Naive thymus-derived CD4-positive, alpha-beta T cell (primary cell): ENCODE measurements at regions not wholly inside any gene's neighbourhood (a gene's known extent, or its start where the extent isn't known, plus 50 kb on each side); places are given as distances from the start of the nearest gene placed in this dataset.

ENCODE experiments used
- ATAC-seq: fragments of 150-1000 bp; cut with Tn5 transposase; 2 replicates; pipeline ENCODE4 v1.10.0; 2021; ENCODE audit warnings: mild to moderate bottlenecking, moderate library complexity
- CTCF ChIA-PET: fragments of 350-600 bp; sonication (Branson Sonifier 250); formaldehyde crosslinking; loops from one replicate; lab custom pipeline; 2021; ENCODE audit warnings: antibody characterized with exemption; lab: Charles Lee
- POLR2A ChIA-PET: fragments of 350-600 bp; sonication (Branson Sonifier 250); formaldehyde crosslinking; loops from one replicate; lab custom pipeline; 2021; ENCODE audit warnings: antibody characterized with exemption, inconsistent platforms; lab: Charles Lee
- DNase-seq, 9 donors: peaks; one replicate each; pipeline versions ENCODE4 v3.0.0 to v3.0.0-alpha.2; 2020 to 2022; ENCODE audit warnings: mixed read lengths in 1 of 9
- H3K27ac ChIP-seq: one replicate; pipeline ENCODE4 v1.7.0; 2013; ENCODE audit warnings: mild to moderate bottlenecking, low read depth, low read length, moderate library complexity
- H3K27me3 ChIP-seq, 2 donors: one replicate each; pipeline ENCODE4 v1.7.0; 2013; ENCODE audit warnings: low read length in 2 of 2, mild to moderate bottlenecking in 2 of 2, moderate library complexity in 2 of 2; ENCODE audit not compliant: control insufficient read depth in 2 of 2, insufficient read depth in 2 of 2
- H3K36me3 ChIP-seq, 3 experiments: 1 replicate in 2 of 3; 2 replicates in 1 of 3; pipeline ENCODE4 v1.7.0; 2013; ENCODE audit warnings: low read length in 3 of 3, mild to moderate bottlenecking in 3 of 3, moderate library complexity in 1 of 3; ENCODE audit not compliant: insufficient read depth in 3 of 3, control insufficient read depth in 2 of 3
- H3K4me1 ChIP-seq, 2 donors: one replicate each; pipeline ENCODE4 v1.7.0; 2013; ENCODE audit warnings: low read length in 2 of 2, mild to moderate bottlenecking in 2 of 2, moderate library complexity in 1 of 2; ENCODE audit not compliant: control insufficient read depth in 2 of 2, insufficient read depth in 2 of 2
- H3K4me3 ChIP-seq: 2 replicates; pipeline ENCODE4 v1.7.0; 2013; ENCODE audit warnings: mild to moderate bottlenecking, low read length
- H3K9me3 ChIP-seq, 3 experiments: 1 replicate in 2 of 3; 2 replicates in 1 of 3; pipeline ENCODE4 v1.7.0; 2013; ENCODE audit warnings: low read length in 3 of 3; ENCODE audit not compliant: control insufficient read depth in 2 of 3
- H3K27ac Mint-ChIP-seq, 9 donors: one replicate each; pipeline ENCODE4 v1.8.0; 2020 to 2022; ENCODE audit warnings: mixed read lengths in 9 of 9, mild to moderate bottlenecking in 8 of 9, moderate library complexity in 5 of 9, inconsistent platforms in 2 of 9
- H3K27me3 Mint-ChIP-seq, 5 donors: one replicate each; pipeline ENCODE4 v1.8.0; 2021 to 2022; ENCODE audit warnings: mixed read lengths in 5 of 5, mild to moderate bottlenecking in 1 of 5
- H3K36me3 Mint-ChIP-seq, 5 donors: one replicate each; pipeline ENCODE4 v1.8.0; 2020 to 2022; ENCODE audit warnings: mixed read lengths in 5 of 5, mild to moderate bottlenecking in 3 of 5, inconsistent platforms in 1 of 5
- H3K4me1 Mint-ChIP-seq, 7 donors: one replicate each; pipeline ENCODE4 v1.8.0; 2020 to 2022; ENCODE audit warnings: mixed read lengths in 7 of 7, mild to moderate bottlenecking in 3 of 7, inconsistent platforms in 1 of 7
- H3K4me3 Mint-ChIP-seq, 10 donors: one replicate each; pipeline ENCODE4 v1.8.0; 2020 to 2022; ENCODE audit warnings: mild to moderate bottlenecking in 10 of 10, mixed read lengths in 10 of 10, moderate library complexity in 6 of 10, inconsistent platforms in 2 of 10
- H3K9me3 Mint-ChIP-seq, 11 donors: one replicate each; pipeline ENCODE4 v1.8.0; 2020 to 2022; ENCODE audit warnings: mixed read lengths in 11 of 11, mild to moderate bottlenecking in 4 of 11, inconsistent platforms in 1 of 11, moderate library complexity in 1 of 11
- intact Hi-C, 2 donors: fragments of 100-400 bp; cut with micrococcal nuclease; formaldehyde crosslinking; loops; one replicate each; pipeline ENCODE4 v1.15.1; 2023

DNA sequence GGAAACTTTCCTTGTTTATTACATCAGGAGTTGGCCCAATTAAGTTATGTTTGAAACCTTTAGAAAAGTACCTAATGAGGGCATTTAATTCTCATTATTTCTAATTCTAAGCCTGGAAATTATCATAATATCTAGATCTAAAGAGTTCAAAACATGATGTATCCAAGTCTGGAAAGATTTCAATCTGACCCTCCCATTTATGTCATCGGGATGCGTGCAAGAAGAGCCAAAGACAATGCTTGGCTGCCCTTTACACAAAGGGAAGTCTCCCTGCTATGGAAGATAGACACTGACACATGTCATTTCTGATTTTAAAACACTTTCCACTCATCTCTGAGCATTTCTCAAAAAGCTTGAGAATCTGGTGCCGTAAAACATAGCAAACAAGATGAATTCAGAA lies 222.4 kb downstream of the ANTXR2 start:
- no peak overlapping the region for H3K27ac Mint-ChIP-seq

DNA sequence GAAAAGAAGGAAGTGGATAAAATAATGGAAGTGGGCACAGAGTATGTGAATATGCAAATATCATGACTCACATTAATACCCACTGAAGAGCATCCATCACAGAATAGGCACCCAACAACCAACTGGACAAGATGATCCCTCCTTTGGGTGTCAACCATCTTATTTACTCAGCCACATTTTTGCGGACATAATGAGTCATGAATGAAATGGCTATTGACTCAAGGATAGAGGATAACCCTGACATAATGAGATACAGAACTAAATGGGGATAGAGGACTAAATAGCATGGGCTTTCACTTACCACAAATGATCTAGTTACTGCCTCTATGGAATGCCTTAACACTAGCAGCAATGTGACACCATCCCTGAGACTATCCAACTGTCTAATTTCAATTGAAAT lies 224.7 kb downstream of the ANTXR2 start:
- no peak for DNase-seq
- ATAC-seq = no peak
- Mint-ChIP-seq H3K4me1 (no peaks in the 10 kb centered on the region), H3K27me3 (peaks cover 0 to 12% (median 10%) of the 10 kb centered on the region in 5 donors), H3K4me3 (no peak overlapping the region), H3K9me3 (peaks cover 0 to 22% (median 9%) of the 10 kb centered on the region in 11 donors), H3K36me3 (peaks cover 0 to 6% (median 0%) of the 10 kb centered on the region in 5 donors), H3K27ac (no peak overlapping the region)
- ChIA-PET CTCF (no interaction called here), POLR2A (no interaction called here)
- Histone ChIP-seq H3K27ac (no peak overlapping the region), H3K36me3 (no peaks in the 10 kb centered on the region), H3K4me1 (no peaks in the 10 kb centered on the region), H3K9me3 (peaks cover 0 to 9% (median 0%) of the 10 kb centered on the region in 3 experiments), H3K27me3 (no peaks in the 10 kb centered on the region), H3K4me3 (no peak overlapping the region)
- intact Hi-C loops = no loop called here

More for the DNA sequence above, 222.4 kb downstream of the ANTXR2 start:
- DNase-seq = no peak
- intact Hi-C loops = no loop called here
- Mint-ChIP-seq H3K27me3 (peaks cover 0 to 12% (median 8%) of the 10 kb centered on the region in 5 donors), H3K36me3 (no peaks in the 10 kb centered on the region), H3K4me3 (no peak overlapping the region), H3K4me1 (no peaks in the 10 kb centered on the region), H3K9me3 (peaks cover 0 to 8% (median 0%) of the 10 kb centered on the region in 11 donors)
- ChIA-PET CTCF (no interaction called here), POLR2A (no interaction called here)
- H3K36me3 ChIP-seq = no peaks in the 10 kb centered on the region
- H3K4me3 ChIP-seq = no peak overlapping the region
- no peaks in the 10 kb centered on the region for H3K9me3 ChIP-seq
- no peak for ATAC-seq
- no peaks in the 10 kb centered on the region for H3K27me3 ChIP-seq
- no peaks in the 10 kb centered on the region for H3K4me1 ChIP-seq
- no peak overlapping the region for H3K27ac ChIP-seq

DNA sequence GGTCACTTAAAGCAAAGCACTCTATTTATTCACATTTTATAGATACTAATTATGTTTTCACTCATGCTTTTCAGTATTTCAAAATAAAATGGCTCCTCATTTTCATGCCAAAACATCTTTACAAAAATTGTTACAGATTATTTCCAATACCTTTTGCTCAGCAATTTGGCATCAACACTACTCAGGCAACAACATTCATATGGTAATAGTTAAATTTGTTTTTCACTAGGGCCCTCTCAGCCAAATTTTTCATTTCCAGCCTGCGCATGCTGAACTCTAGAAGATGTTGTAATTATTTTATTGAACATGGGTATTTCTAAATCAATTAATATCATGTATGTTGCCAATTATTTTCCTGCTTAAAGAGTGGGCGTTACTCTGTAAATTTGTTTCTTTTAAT lies 225.6 kb downstream of the ANTXR2 start:
- ChIA-PET CTCF (no interaction called here), POLR2A (no interaction called here)
- intact Hi-C loops = no loop called here
- Mint-ChIP-seq H3K36me3 (peaks cover 0 to 6% (median 0%) of the 10 kb centered on the region in 5 donors), H3K9me3 (peaks cover 0 to 31% (median 11%) of the 10 kb centered on the region in 11 donors), H3K4me3 (no peak overlapping the region), H3K27me3 (peaks cover 0 to 12% (median 10%) of the 10 kb centered on the region in 5 donors), H3K27ac (no peak overlapping the region), H3K4me1 (no peaks in the 10 kb centered on the region)
- no peak for ATAC-seq
- Histone ChIP-seq H3K4me1 (no peaks in the 10 kb centered on the region), H3K36me3 (no peaks in the 10 kb centered on the region), H3K4me3 (no peak overlapping the region), H3K27ac (no peak overlapping the region), H3K9me3 (peaks cover 0 to 9% (median 0%) of the 10 kb centered on the region in 3 experiments), H3K27me3 (no peaks in the 10 kb centered on the region)
- no peak for DNase-seq

DNA sequence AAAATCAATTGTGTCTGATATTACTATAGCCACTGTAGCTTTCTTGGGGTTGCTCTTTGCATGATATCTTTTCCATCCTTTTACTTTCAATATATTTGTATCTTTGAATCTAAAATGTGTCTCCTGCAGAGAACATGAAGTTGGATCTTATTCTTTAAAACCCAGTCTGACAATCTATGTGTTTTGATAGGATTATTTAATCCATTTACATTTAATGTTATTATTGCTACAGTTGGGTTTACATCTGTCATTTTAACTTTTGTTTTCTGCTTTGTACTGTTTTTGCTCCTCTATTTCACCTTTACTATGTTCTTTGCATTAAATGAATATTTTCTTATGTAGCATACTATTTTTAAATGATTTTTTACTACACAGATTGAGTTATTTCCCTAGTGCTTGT lies 230.9 kb downstream of the ANTXR2 start:
- Mint-ChIP-seq H3K27me3 (peaks cover 0 to 11% (median 3%) of the 10 kb centered on the region in 5 donors), H3K4me3 (no peak overlapping the region), H3K27ac (no peak overlapping the region), H3K36me3 (peaks cover 0 to 6% (median 0%) of the 10 kb centered on the region in 5 donors), H3K4me1 (no peaks in the 10 kb centered on the region), H3K9me3 (peaks cover 0 to 57% (median 16%) of the 10 kb centered on the region in 11 donors)
- Histone ChIP-seq H3K4me3 (no peak overlapping the region), H3K36me3 (no peaks in the 10 kb centered on the region), H3K27ac (no peak overlapping the region), H3K9me3 (peaks cover 0 to 9% (median 0%) of the 10 kb centered on the region in 3 experiments), H3K4me1 (no peaks in the 10 kb centered on the region), H3K27me3 (no peaks in the 10 kb centered on the region)
- intact Hi-C loops = no loop called here
- no peak for ATAC-seq
- ChIA-PET POLR2A (no interaction called here), CTCF (no interaction called here)
- DNase-seq = no peak

DNA sequence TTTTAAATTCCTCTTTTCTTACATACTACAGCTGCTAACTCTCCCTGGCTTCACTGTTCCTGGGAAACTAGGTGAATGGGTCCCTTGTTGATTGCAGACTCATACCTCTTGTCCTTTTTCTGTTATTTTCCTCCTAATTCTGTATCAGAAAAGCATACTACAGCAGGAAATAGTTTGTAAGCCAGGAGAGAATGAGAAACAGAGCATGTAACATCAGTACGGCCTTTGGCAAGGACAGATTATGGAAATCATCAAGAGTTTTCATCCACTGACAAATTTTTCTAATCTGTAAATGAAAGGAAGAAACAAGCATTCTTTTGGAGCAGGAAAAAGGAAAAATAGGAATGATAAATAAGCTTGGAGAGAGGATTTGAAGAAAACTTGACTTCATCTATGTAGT lies 239.2 kb downstream of the ANTXR2 start:
- peaks cover 0 to 17% (median 10%) of the 10 kb centered on the region in 11 donors for H3K9me3 Mint-ChIP-seq
- no peak overlapping the region for H3K4me3 Mint-ChIP-seq
- Histone ChIP-seq H3K36me3 (no peaks in the 10 kb centered on the region), H3K9me3 (no peaks in the 10 kb centered on the region), H3K4me3 (no peak overlapping the region), H3K4me1 (no peaks in the 10 kb centered on the region), H3K27me3 (no peaks in the 10 kb centered on the region), H3K27ac (no peak overlapping the region)
- H3K27me3 Mint-ChIP-seq = peaks cover 5 to 13% (median 9%) of the 10 kb centered on the region in 5 donors
- ChIA-PET POLR2A (no interaction called here), CTCF (no interaction called here)
- no peak overlapping the region for H3K27ac Mint-ChIP-seq
- H3K4me1 Mint-ChIP-seq = no peaks in the 10 kb centered on the region
- no peak for DNase-seq
- peaks cover 0 to 5% (median 0%) of the 10 kb centered on the region in 5 donors for H3K36me3 Mint-ChIP-seq
- intact Hi-C loops = no loop called here
- ATAC-seq = no peak

DNA sequence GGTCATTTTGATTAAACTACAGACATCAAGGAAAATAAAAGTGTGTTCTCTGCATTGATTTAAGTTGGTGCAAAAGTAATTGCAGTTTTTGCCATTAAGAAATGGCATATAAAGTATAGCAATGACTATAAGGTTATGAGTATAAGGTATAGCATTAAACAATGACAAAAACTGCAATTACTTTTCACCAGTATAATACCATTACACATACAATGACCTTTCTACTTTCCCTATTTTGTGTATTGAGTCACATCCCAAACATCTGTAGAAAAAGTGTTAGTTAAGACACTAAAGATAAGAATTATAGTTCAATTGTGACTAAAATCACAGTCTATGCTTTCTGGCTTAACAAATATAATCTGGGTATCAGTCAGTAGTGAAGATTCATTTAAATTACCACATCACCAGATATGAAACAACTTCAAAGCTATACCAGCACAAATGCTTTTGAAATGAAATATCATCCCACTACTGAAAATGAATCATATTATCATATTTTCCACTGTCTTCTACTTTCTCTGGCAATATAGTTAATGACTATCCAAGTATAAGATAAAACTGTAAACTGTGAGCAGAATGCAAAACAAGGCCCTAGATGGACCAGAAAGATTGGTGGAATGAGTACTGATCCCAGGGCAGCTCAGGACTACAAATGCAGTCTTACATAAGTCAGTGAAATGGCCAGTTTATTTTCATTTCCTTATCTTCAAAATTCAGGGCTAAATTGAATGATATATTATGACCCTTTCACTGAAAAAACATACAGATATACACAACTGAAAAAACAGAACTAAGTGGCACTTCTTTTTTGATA lies 241.1 kb downstream of the ANTXR2 start:
- CTCF ChIA-PET = no interaction called here
- DNase-seq (no peak), ATAC-seq (no peak)
- Mint-ChIP-seq H3K4me3 (no peak overlapping the region), H3K36me3 (peaks cover 0 to 3% (median 0%) of the 10 kb centered on the region in 5 donors), H3K27ac (no peak overlapping the region), H3K4me1 (no peaks in the 10 kb centered on the region), H3K27me3 (peaks cover 5 to 13% (median 9%) of the 10 kb centered on the region in 5 donors), H3K9me3 (peaks cover 0 to 8% (median 5%) of the 10 kb centered on the region in 11 donors)
- no peaks in the 10 kb centered on the region for H3K9me3 ChIP-seq
- intact Hi-C loops = no loop called here
- H3K4me3 ChIP-seq = no peak overlapping the region
- no peaks in the 10 kb centered on the region for H3K4me1 ChIP-seq
- no peak overlapping the region for H3K27ac ChIP-seq
- no peaks in the 10 kb centered on the region for H3K27me3 ChIP-seq
- POLR2A ChIA-PET = no interaction called here
- H3K36me3 ChIP-seq = no peaks in the 10 kb centered on the region

DNA sequence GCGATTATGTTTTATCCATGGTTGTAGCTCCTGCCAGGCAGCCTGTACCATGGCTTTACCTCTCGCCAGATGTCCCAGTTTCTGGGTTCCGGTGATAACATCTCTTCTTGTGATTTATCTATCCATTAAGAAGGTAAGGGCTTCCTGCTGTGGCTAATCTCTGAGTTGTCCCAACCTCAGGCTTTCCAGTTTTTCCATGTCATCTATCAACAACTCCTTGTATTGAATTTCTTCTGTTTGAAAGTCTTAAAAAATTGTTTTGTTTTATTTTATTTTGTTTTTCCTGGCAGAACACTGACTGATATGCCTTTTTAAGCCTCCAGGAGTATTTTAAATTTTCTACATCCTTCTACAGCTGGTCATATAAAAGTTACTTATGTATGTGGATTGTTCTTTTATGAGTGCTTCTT lies 241.9 kb downstream of the ANTXR2 start:
- H3K4me3 Mint-ChIP-seq = no peak overlapping the region
- no peak overlapping the region for H3K27ac Mint-ChIP-seq
- H3K4me1 Mint-ChIP-seq = no peaks in the 10 kb centered on the region
- ChIA-PET CTCF (no interaction called here), POLR2A (no interaction called here)
- no peak overlapping the region for H3K4me3 ChIP-seq
- H3K9me3 Mint-ChIP-seq = peaks cover 0 to 2% (median 0%) of the 10 kb centered on the region in 11 donors
- H3K36me3 Mint-ChIP-seq = no peaks in the 10 kb centered on the region
- ATAC-seq = no peak
- H3K9me3 ChIP-seq = no peaks in the 10 kb centered on the region
- no peaks in the 10 kb centered on the region for H3K4me1 ChIP-seq
- no peaks in the 10 kb centered on the region for H3K27me3 ChIP-seq
- no peak for DNase-seq
- H3K27me3 Mint-ChIP-seq = peaks cover 5 to 11% (median 7%) of the 10 kb centered on the region in 5 donors
- intact Hi-C loops = no loop called here
- no peak overlapping the region for H3K27ac ChIP-seq
- no peaks in the 10 kb centered on the region for H3K36me3 ChIP-seq
